GM12873 (cell line): ENCODE measurements at regions not wholly inside any gene's neighbourhood (a gene's known extent, or its start where the extent isn't known, plus 50 kb on each side); places are given as distances from the start of the nearest gene placed in this dataset.

Experiments
- CTCF ChIP-seq: IDR thresholded peaks from 2 replicates; pipeline ENCODE4 v1.5.1; 2012; ENCODE audit warnings: low read depth, mild to moderate bottlenecking, moderate library complexity, low read length, control low read depth; ENCODE audit not compliant: insufficient read depth; ENCODE audit errors: missing control alignments

- TF ChIP-seq CTCF: no peak
Measured at GRCh38 chr4:24065974-24066373, 176.1 kb upstream of the PPARGC1A start.

- no peak for TF ChIP-seq CTCF
Measured at GRCh38 chr4:24063731-24064130, 173.9 kb upstream of the PPARGC1A start.

DNA sequence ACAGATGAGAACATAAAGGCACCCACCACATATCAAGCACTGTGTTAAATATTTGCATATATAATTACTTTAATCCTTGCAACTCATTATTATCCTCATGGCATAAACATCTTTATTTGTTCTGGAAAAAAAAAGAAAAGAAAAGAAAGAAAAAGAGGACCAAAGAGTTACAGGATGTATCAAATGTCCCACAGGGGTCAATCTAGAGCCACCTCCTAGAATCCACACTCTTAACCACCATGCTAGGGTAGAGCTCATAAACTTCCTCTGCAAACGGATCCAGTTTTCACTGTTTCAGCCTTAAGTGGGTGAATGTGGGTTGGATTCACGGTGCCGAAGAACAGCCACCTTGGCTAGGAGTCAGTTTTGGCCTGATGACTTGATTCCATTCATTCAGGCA, 171.1 kb upstream of the PPARGC1A start:
- no peak for TF ChIP-seq CTCF

DNA sequence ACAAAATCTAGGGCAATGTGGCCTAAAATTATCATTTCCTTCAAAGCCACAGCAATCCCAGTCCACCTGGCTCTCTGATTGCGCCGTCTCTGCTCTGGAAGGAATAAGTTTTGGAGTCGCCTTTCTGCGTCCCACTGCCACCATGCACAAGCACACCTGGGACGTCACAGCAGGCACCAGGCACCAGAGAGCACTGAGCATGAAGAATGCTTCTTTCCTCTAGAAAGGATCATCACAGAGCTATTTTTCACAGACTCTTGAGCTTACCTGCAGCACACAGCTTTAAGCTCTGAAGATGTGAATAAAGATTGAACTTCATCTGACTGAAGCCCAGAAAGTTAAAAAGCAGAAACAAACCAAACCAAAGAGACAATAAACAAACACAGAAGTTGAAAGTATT, 170.0 kb upstream of the PPARGC1A start:
- TF ChIP-seq CTCF: no peak

GRCh38 chr4:24057915-24058559, 168.2 kb upstream of the PPARGC1A start:
- no peak for TF ChIP-seq CTCF

DNA sequence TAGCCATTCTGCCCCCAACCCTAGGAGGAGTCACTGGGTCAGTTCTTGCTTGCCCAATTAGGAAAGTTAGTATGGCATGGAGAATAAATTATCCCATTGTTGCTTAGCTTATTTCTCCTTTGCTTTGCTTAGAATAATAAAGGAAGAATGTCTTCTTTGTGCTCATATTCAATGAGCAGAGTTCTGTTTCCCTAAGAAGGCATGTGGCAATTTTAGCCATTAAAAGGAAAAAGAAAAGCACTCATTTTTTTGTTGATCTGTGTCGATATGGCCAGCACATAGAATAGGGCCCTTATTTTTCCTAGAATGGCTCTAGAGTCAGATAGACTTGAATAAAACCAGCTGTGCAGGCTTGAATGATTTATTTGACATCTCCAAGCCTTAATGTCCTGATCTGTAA, 166.4 kb upstream of the PPARGC1A start:
- no peak for TF ChIP-seq CTCF

DNA sequence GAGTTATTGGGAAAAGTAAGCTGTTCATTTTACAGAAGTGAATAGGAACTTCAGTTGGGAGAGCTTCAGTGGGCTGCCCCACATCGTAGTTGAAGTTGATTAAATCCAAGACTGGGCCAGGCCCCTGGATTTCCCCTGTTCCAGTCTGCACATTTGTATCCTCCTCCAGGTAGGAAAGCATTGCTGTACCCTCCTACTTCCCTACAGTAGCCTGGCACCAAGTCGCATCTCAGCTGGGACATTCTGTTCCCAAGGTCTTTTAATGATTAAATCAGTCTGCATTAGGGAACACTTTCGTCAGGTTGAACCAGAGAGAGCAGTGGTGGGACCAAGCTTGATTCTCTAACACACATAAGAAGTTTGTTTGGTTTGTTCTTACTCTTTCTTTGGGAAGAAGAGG, 165.8 kb upstream of the PPARGC1A start:
- TF ChIP-seq CTCF: no peak
